ENCODE measurements at regions not wholly inside any gene's neighbourhood (a gene's known extent, or its start where the extent isn't known, plus 50 kb on each side); places are given as distances from the start of the nearest gene placed in this dataset.

DNA sequence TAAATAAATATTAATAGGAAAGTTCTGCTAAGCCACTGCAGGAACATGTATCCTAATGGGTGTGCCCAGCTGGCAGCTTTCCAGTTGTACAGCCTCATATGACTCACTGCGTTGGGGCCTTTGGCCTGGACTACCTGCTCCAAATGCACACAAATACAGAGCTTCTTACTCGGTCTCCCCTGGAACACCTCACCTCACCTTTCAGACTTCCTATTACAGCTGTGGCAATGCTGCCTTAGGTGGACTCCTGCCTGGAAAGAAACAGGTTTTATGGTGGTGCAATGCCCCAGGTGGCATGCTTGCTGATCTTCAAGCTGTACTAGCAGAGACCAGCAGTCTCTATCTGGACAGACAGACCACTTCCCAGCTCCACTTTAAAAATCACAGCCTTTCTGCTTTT lies 85.7 kb upstream of the EXOC1L start:
- Histone ChIP-seq H3K27ac (ENCODE audit: insufficient read depth, low read length) (no peak overlapping the region), H3K79me2 (ENCODE audit: control insufficient read depth, insufficient read depth, low read length) (no peaks in the 10 kb centered on the region), H3K9me3 (ENCODE audit: control insufficient read depth, insufficient read depth, low read depth, low read length) (no peaks in the 10 kb centered on the region), H2AFZ (ENCODE audit: low read length) (no peak overlapping the region), H3K36me3 (ENCODE audit: control insufficient read depth, insufficient read depth, low read length) (no peaks in the 10 kb centered on the region), H3K4me2 (ENCODE audit: extremely low read depth, insufficient read depth, low read length) (no peak overlapping the region), H4K20me1 (ENCODE audit: control insufficient read depth, extremely low read depth, insufficient read depth, low read length) (no peaks in the 10 kb centered on the region), H3K27me3 (ENCODE audit: control insufficient read depth, insufficient read depth, low read length) (no peaks in the 10 kb centered on the region), H3K4me3 (replicated peaks in 1 of 4; ENCODE audit: control extremely low read depth in 1 of 4, insufficient read depth in 1 of 4, low read depth in 3 of 4, low read length in 4 of 4) (no peak overlapping the region), H3K4me1 (ENCODE audit: control insufficient read depth, extremely low read depth, insufficient read depth, low read length) (no peaks in the 10 kb centered on the region), H3K9ac (ENCODE audit: insufficient read depth, low read length) (no peak overlapping the region)
- DNase-seq (ENCODE audit: low read depth in 2 of 2): peak; percentile 24 to 61
- TF ChIP-seq, protein P1, sequence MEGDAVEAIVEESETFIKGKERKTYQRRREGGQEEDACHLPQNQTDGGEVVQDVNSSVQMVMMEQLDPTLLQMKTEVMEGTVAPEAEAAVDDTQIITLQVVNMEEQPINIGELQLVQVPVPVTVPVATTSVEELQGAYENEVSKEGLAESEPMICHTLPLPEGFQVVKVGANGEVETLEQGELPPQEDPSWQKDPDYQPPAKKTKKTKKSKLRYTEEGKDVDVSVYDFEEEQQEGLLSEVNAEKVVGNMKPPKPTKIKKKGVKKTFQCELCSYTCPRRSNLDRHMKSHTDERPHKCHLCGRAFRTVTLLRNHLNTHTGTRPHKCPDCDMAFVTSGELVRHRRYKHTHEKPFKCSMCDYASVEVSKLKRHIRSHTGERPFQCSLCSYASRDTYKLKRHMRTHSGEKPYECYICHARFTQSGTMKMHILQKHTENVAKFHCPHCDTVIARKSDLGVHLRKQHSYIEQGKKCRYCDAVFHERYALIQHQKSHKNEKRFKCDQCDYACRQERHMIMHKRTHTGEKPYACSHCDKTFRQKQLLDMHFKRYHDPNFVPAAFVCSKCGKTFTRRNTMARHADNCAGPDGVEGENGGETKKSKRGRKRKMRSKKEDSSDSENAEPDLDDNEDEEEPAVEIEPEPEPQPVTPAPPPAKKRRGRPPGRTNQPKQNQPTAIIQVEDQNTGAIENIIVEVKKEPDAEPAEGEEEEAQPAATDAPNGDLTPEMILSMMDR (conservative IDR thresholded peaks at IDR 0.05 in 1 of 2, IDR thresholded peaks at IDR 0.05 in 1 of 2; ENCODE audit: low read depth in 1 of 2, low read length in 2 of 2): no peak
- TF ChIP-seq EZH2 (IDR thresholded peaks at IDR 0.05; ENCODE audit: low read length, missing control alignments): no peak

DNA sequence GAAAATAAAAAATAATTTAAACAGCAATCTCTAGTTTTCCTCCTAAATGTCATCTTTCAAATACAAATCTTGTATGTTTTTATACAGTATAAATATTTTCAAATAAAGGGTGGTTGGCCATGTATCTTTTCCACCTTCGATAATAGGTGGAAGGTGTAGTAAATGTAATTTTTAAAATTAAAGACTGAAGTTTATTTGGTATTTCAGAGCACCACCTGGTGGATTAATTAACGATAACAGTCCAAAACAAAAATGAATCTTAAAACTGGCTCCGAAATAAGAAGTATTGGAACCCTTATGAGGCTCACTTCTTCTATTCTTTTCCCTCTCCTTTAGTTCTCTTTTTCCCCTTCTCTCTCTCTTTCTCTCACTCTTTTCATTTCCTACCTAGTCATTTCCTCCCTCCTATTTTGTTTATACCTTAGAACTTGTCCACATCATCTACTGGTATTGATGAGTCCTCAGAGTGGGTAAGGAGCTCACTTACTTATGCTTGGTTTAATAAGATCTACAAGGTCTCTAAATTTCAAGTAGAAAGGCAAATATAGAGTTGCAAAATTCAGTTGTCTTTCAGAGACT lies 82.9 kb upstream of the EXOC1L start:
- H3K79me2 ChIP-seq (ENCODE audit: control insufficient read depth, insufficient read depth, low read length): no peaks in the 10 kb centered on the region
- no peaks in the 10 kb centered on the region for H3K4me1 ChIP-seq (ENCODE audit: control insufficient read depth, extremely low read depth, insufficient read depth, low read length)
- no peaks in the 10 kb centered on the region for H3K9me3 ChIP-seq (ENCODE audit: control insufficient read depth, insufficient read depth, low read depth, low read length)
- no peak for TF ChIP-seq EZH2 (IDR thresholded peaks at IDR 0.05; ENCODE audit: low read length, missing control alignments)
- TF ChIP-seq, protein P1 (conservative IDR thresholded peaks at IDR 0.05 in 1 of 2, IDR thresholded peaks at IDR 0.05 in 1 of 2; ENCODE audit: low read depth in 1 of 2, low read length in 2 of 2): peak in 1 of 2 donors; percentile 21
- no peak overlapping the region for H3K4me3 ChIP-seq (replicated peaks in 1 of 4; ENCODE audit: control extremely low read depth in 1 of 4, insufficient read depth in 1 of 4, low read depth in 3 of 4, low read length in 4 of 4)
- no peaks in the 10 kb centered on the region for H4K20me1 ChIP-seq (ENCODE audit: control insufficient read depth, extremely low read depth, insufficient read depth, low read length)
- peak; percentile 3 to 19 for DNase-seq (ENCODE audit: low read depth in 2 of 2)
- no peak overlapping the region for H2AFZ ChIP-seq (ENCODE audit: low read length)
- no peak overlapping the region for H3K27ac ChIP-seq (ENCODE audit: insufficient read depth, low read length)
- H3K9ac ChIP-seq (ENCODE audit: insufficient read depth, low read length): no peak overlapping the region
- no peaks in the 10 kb centered on the region for H3K27me3 ChIP-seq (ENCODE audit: control insufficient read depth, insufficient read depth, low read length)
- H3K4me2 ChIP-seq (ENCODE audit: extremely low read depth, insufficient read depth, low read length): no peak overlapping the region
- no peaks in the 10 kb centered on the region for H3K36me3 ChIP-seq (ENCODE audit: control insufficient read depth, insufficient read depth, low read length)

DNA sequence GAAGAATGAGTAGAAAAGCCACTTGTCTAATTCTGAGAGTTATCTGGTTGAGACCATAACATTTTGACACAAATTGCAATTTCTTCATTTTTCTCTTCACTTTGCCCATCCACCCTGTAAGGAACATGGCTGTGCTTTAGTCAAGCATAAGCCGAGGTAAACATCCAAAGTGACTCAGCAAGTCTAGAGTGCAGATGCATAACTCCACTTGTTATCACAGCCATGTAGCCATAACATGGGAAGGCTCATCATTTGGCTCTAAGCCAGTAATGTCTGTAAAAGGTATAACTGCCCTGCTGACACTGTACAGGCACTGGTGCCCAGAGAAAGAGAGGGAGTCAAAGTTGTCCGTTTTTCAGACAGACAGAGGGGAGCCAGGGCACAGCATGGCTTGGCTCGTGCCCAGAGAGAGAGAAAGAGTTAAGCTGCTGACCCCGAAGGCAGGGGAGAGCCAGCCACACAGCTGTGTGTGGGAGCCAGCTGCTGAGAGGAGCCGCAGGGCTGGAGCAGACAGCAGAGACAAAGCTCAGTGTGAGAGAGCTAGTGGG lies 76.9 kb upstream of the EXOC1L start:
- DNase-seq (ENCODE audit: low read depth in 2 of 2): peak; percentile 38 to 67
- no peak overlapping the region for H3K27ac ChIP-seq (ENCODE audit: insufficient read depth, low read length)

More for the DNA sequence above, 76.9 kb upstream of the EXOC1L start:
- no peak overlapping the region for H2AFZ ChIP-seq (ENCODE audit: low read length)
- no peaks in the 10 kb centered on the region for H3K9me3 ChIP-seq (ENCODE audit: control insufficient read depth, insufficient read depth, low read depth, low read length)
- peak overlapping the region; percentile 13 for H3K4me2 ChIP-seq (ENCODE audit: extremely low read depth, insufficient read depth, low read length)
- H3K36me3 ChIP-seq (ENCODE audit: control insufficient read depth, insufficient read depth, low read length): no peaks in the 10 kb centered on the region
- H3K9ac ChIP-seq (ENCODE audit: insufficient read depth, low read length): no peak overlapping the region
- H3K79me2 ChIP-seq (ENCODE audit: control insufficient read depth, insufficient read depth, low read length): no peaks in the 10 kb centered on the region
- peaks cover 3% of the 10 kb centered on the region for H3K4me1 ChIP-seq (ENCODE audit: control insufficient read depth, extremely low read depth, insufficient read depth, low read length)
- no peak overlapping the region for H3K4me3 ChIP-seq (replicated peaks in 1 of 4; ENCODE audit: control extremely low read depth in 1 of 4, insufficient read depth in 1 of 4, low read depth in 3 of 4, low read length in 4 of 4)
- TF ChIP-seq EZH2 (IDR thresholded peaks at IDR 0.05; ENCODE audit: low read length, missing control alignments): no peak
- TF ChIP-seq, protein P1 (conservative IDR thresholded peaks at IDR 0.05 in 1 of 2, IDR thresholded peaks at IDR 0.05 in 1 of 2; ENCODE audit: low read depth in 1 of 2, low read length in 2 of 2): no peak
- no peaks in the 10 kb centered on the region for H4K20me1 ChIP-seq (ENCODE audit: control insufficient read depth, extremely low read depth, insufficient read depth, low read length)
- no peaks in the 10 kb centered on the region for H3K27me3 ChIP-seq (ENCODE audit: control insufficient read depth, insufficient read depth, low read length)
